Endodermal cell (in vitro differentiated cells): ENCODE measurements at regions not wholly inside any gene's neighbourhood (a gene's known extent, or its start where the extent isn't known, plus 50 kb on each side); places are given as distances from the start of the nearest gene placed in this dataset.

Source experiments
- DNase-seq: peaks from one replicate; pipeline ENCODE4 v3.0.0-alpha.2; 2017
- H3K27ac ChIP-seq: 2 replicates; pipeline ENCODE4 v1.5.1; 2013; ENCODE audit warnings: mild to moderate bottlenecking, low read depth, low read length, moderate library complexity
- H3K27me3 ChIP-seq: 2 replicates; pipeline ENCODE4 v1.6.1; 2013; ENCODE audit warnings: mild to moderate bottlenecking, low read length, moderate library complexity; ENCODE audit not compliant: insufficient read depth, control insufficient read depth, poor library complexity, severe bottlenecking
- H3K36me3 ChIP-seq: 2 replicates; pipeline ENCODE4 v1.7.0; 2013; ENCODE audit warnings: mild to moderate bottlenecking, low read length, moderate library complexity; ENCODE audit not compliant: control insufficient read depth, insufficient read depth
- H3K4me1 ChIP-seq: one replicate; pipeline ENCODE4 v1.7.0; 2013; ENCODE audit warnings: low read length; ENCODE audit not compliant: control insufficient read depth, insufficient read depth
- H3K4me3 ChIP-seq: 2 replicates; pipeline ENCODE4 v1.5.1; 2013; ENCODE audit warnings: mild to moderate bottlenecking, low read length, moderate library complexity
- H3K9ac ChIP-seq: 2 replicates; pipeline ENCODE4 v1.6.1; 2013; ENCODE audit warnings: mild to moderate bottlenecking, low read length, moderate library complexity; ENCODE audit not compliant: poor library complexity, severe bottlenecking; ENCODE audit errors: extremely low read depth
- H3K9me3 ChIP-seq: 2 replicates; pipeline ENCODE4 v1.6.1; 2013; ENCODE audit warnings: mild to moderate bottlenecking, low read length, moderate library complexity; ENCODE audit not compliant: control insufficient read depth
- H3K27ac Mint-ChIP-seq: 2 replicates; pipeline ENCODE4 v1.8.0; 2020; ENCODE audit warnings: mixed read lengths
- H3K27me3 Mint-ChIP-seq: 2 replicates; pipeline ENCODE4 v1.8.0; 2021; ENCODE audit warnings: mild to moderate bottlenecking, mixed read lengths; ENCODE audit not compliant: insufficient read depth
- H3K36me3 Mint-ChIP-seq: 2 replicates; pipeline ENCODE4 v1.8.0; 2020; ENCODE audit warnings: low read depth, mixed read lengths
- H3K4me1 Mint-ChIP-seq: 2 replicates; pipeline ENCODE4 v1.8.0; 2020; ENCODE audit warnings: mixed read lengths
- H3K4me3 Mint-ChIP-seq: 2 replicates; pipeline ENCODE4 v1.8.0; 2020; ENCODE audit warnings: mild to moderate bottlenecking, moderate library complexity, mixed read lengths
- H3K9me3 Mint-ChIP-seq: 2 replicates; pipeline ENCODE4 v1.8.0; 2020; ENCODE audit warnings: mild to moderate bottlenecking, mixed read lengths
- WGBS, 2 experiments: methylation state at CpG; one replicate each; pipeline versions ENCODE4 v1.1.5 to v1.1.7; 2013; ENCODE audit warnings: missing lambda C conversion rate in 2 of 2, mixed read lengths in 1 of 2; ENCODE audit not compliant: insufficient coverage in 1 of 2, insufficient read length in 1 of 2; 5-methylcytosine and 5-hydroxymethylcytosine counted together
- TF ChIP-seq, protein P1 (sequence below): fragments of 200-600 bp; sonication (generic); conservative IDR thresholded peaks from 2 replicates; pipeline ENCODE4 v1.5.0; 2021; ENCODE audit warnings: antibody characterized with exemption, mild to moderate bottlenecking

DNA sequence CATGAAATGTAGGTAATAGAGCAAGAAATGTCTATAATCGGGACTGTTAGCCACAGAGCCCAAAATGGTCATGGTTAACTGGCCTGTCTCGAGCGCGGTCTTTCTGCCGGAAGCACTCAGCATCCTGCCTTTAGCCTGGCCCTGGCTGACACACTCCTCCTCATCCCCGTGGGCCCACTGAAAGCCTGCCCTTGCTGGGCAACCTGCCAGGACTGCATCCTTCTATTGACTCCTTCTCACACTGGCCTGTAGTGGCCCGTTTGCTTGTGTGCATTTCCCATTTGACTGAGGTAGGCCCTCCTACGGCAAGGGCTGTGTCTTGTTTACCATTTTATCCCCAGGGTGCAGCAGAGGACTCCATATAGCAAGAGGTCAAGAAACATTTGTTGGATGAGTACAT is 215.7 kb downstream of the ATPSCKMT start:
- no peak overlapping the region for H3K27ac Mint-ChIP-seq
- no peak for DNase-seq

DNA sequence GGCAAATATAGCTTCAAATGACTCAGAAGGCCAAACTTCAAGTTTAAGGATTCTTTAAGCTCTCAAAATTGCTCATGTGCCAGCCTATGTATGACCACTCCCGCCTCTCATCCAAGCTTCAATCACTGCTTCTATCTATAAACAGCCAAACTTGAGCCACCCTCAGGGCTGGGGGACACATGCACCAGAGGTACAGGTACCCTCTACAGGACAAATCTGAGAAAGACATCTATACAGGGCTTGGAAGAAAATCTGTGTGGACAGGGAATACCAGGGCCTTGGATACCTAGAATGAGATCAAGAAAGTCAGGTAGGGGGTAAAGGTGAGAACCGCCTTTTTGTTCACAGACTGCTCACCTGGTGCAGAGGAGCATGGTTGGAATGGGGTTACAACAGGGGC is 217.9 kb downstream of the ATPSCKMT start:
- Histone ChIP-seq H3K27me3 (no peaks in the 10 kb centered on the region), H3K27ac (no peak overlapping the region), H3K4me1 (no peaks in the 10 kb centered on the region), H3K9me3 (peaks cover 29% of the 10 kb centered on the region), H3K9ac (no peak overlapping the region), H3K4me3 (no peak overlapping the region), H3K36me3 (no peaks in the 10 kb centered on the region)
- Mint-ChIP-seq H3K27ac (no peak overlapping the region), H3K9me3 (peaks cover 14% of the 10 kb centered on the region), H3K4me3 (no peak overlapping the region), H3K27me3 (no peaks in the 10 kb centered on the region), H3K4me1 (peaks cover 3% of the 10 kb centered on the region), H3K36me3 (no peaks in the 10 kb centered on the region)
- peak; percentile 46 for DNase-seq
- WGBS, 2 experiments, result 94% methylated on average over 2 of the region's 2 CpGs; no CpG with 5 or more reads in 1 of the 2 experiments
- TF ChIP-seq, protein P1, sequence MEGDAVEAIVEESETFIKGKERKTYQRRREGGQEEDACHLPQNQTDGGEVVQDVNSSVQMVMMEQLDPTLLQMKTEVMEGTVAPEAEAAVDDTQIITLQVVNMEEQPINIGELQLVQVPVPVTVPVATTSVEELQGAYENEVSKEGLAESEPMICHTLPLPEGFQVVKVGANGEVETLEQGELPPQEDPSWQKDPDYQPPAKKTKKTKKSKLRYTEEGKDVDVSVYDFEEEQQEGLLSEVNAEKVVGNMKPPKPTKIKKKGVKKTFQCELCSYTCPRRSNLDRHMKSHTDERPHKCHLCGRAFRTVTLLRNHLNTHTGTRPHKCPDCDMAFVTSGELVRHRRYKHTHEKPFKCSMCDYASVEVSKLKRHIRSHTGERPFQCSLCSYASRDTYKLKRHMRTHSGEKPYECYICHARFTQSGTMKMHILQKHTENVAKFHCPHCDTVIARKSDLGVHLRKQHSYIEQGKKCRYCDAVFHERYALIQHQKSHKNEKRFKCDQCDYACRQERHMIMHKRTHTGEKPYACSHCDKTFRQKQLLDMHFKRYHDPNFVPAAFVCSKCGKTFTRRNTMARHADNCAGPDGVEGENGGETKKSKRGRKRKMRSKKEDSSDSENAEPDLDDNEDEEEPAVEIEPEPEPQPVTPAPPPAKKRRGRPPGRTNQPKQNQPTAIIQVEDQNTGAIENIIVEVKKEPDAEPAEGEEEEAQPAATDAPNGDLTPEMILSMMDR, result peak; percentile 57

More for the DNA sequence above, 215.7 kb downstream of the ATPSCKMT start:
- TF ChIP-seq, protein P1, result no peak
- Histone ChIP-seq H3K4me3 (no peak overlapping the region), H3K27ac (no peak overlapping the region), H3K9me3 (peaks cover 11% of the 10 kb centered on the region), H3K27me3 (no peaks in the 10 kb centered on the region), H3K36me3 (no peaks in the 10 kb centered on the region), H3K4me1 (no peaks in the 10 kb centered on the region), H3K9ac (no peak overlapping the region)
- H3K27me3 Mint-ChIP-seq, result no peaks in the 10 kb centered on the region
- H3K36me3 Mint-ChIP-seq, result no peaks in the 10 kb centered on the region
- 86 to 94% methylated on average over 7 to 8 of the region's 8 CpGs for WGBS, 2 experiments
- peaks cover 2% of the 10 kb centered on the region for H3K9me3 Mint-ChIP-seq
- H3K4me1 Mint-ChIP-seq, result no peaks in the 10 kb centered on the region
- H3K4me3 Mint-ChIP-seq, result no peak overlapping the region

DNA sequence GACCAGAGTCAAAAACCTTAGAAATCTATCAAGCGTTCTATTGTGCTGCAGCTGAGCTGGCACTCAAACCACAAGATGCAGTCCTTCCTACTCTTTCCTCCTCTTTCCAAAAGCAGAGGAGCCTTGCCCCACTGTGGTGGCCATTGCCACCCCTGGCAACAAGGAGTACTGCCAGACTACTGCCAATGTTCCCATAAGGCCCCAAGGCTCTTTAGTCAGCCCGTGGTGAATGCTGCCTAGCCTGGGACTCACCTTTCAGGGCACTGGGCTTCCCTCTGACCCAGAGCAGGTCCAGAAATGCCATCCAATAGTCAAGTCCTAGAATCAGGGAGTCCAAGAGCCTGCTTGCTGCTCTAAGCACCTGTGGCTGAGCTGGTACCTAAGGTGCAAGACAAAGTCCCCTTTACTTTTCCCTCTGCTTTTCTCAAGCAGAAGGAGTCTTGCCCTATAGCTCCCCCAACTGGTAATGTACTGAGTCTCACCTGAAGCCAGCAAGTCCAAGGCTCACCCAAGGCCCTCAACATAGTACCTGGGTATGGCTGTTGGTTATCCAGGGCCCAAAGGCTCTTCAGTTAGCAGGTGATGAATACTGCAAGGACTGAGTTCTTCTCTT is 219.4 kb downstream of the ATPSCKMT start:
- H3K36me3 Mint-ChIP-seq, result no peaks in the 10 kb centered on the region

More for the DNA sequence above, 219.4 kb downstream of the ATPSCKMT start:
- Histone ChIP-seq H3K4me3 (peak overlapping the region; percentile 20), H3K9me3 (peaks cover 40% of the 10 kb centered on the region), H3K4me1 (no peaks in the 10 kb centered on the region), H3K9ac (no peak overlapping the region), H3K36me3 (no peaks in the 10 kb centered on the region), H3K27me3 (no peaks in the 10 kb centered on the region), H3K27ac (no peak overlapping the region)
- peaks cover 3% of the 10 kb centered on the region for H3K4me1 Mint-ChIP-seq
- peaks cover 28% of the 10 kb centered on the region for H3K9me3 Mint-ChIP-seq
- peak; percentile 88 for DNase-seq
- WGBS, 2 experiments, result 90 to 100% methylated on average over 1 to 2 of the region's 2 CpGs
- H3K27me3 Mint-ChIP-seq, result no peaks in the 10 kb centered on the region
- H3K4me3 Mint-ChIP-seq, result no peak overlapping the region
- TF ChIP-seq, protein P1, result peak; percentile 84
- no peak overlapping the region for H3K27ac Mint-ChIP-seq
